ENCODE measurements at regions not wholly inside any gene's neighbourhood (a gene's known extent, or its start where the extent isn't known, plus 50 kb on each side); places are given as distances from the start of the nearest gene placed in this dataset.
A peak's percentile ranks its signal among the peaks of the same experiment; 100 is the strongest.

DNA sequence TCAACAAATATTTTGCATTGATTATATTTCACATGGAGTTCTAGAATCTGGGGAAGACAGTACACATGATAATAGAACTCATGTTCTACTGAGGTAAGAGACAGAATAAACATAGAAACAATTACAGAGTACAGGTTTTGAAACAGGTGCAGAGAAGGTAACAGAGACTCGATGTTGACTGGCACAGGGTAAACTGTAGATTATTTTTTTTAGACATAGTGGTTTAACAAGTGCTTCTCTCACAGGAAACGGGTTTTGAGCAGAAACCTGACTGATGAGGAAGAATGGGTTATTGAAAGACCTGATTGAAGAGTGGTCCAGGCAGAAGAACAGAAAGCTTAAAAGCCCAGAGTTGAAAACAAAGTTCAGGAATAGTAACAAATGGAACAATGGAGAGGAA lies 1002.5 kb upstream of the FAM98A start:
- Histone ChIP-seq H3K4me3 (ENCODE audit: low read depth, low read length) (no peak overlapping the region), H3K27me3 (ENCODE audit: control insufficient read depth, insufficient read depth, low read length) (no peaks in the 10 kb centered on the region), H3K36me3 (ENCODE audit: control insufficient read depth, insufficient read depth, low read length) (no peaks in the 10 kb centered on the region), H3K4me1 (ENCODE audit: control insufficient read depth, insufficient read depth, low read length, poor library complexity, severe bottlenecking) (no peaks in the 10 kb centered on the region), H3K9me3 (ENCODE audit: control insufficient read depth in 2 of 2, low read length in 2 of 2) (peaks cover 4 to 5% of the 10 kb centered on the region in 2 experiments), H3K27ac (ENCODE audit: insufficient read depth, low read length, poor library complexity, severe bottlenecking) (no peak overlapping the region)
- no peaks in the 10 kb centered on the region for H3K27me3 Mint-ChIP-seq
- H3K27ac Mint-ChIP-seq: no peak overlapping the region
- ATAC-seq (ENCODE audit: low read depth in 2 of 2): no peak
- H3K4me3 Mint-ChIP-seq: peak overlapping the region in 1 of 4 donors; percentile 81
- H3K36me3 Mint-ChIP-seq: no peaks in the 10 kb centered on the region
- H3K9me3 Mint-ChIP-seq: peaks cover 0 to 20% (median 4%) of the 10 kb centered on the region in 7 donors
- H3K4me1 Mint-ChIP-seq: no peaks in the 10 kb centered on the region
- DNase-seq: no peak

DNA sequence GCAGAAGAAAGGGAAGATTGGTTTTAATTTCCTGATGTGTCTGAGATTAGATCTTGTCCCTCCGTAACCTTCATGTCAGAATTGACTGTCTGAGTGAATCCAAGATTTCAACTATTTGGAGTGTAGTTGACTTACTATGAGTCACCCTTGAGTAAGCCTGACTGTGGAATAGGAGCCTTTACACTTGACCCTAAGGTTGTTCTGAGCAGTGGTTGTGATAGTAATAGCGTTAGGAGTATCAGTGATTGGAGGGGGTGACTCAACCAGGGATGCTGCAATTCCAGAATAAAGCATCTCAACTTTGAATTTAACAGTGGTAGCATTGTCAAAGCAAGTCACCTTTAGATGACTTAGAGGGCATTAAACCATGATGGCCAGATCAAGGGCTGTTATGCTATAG lies 979.5 kb upstream of the FAM98A start:
- Mint-ChIP-seq H3K36me3 (no peaks in the 10 kb centered on the region), H3K4me1 (no peaks in the 10 kb centered on the region), H3K27me3 (no peaks in the 10 kb centered on the region), H3K4me3 (no peak overlapping the region), H3K27ac (no peak overlapping the region), H3K9me3 (peaks cover 0 to 15% (median 1%) of the 10 kb centered on the region in 7 donors)
- Histone ChIP-seq H3K4me3 (ENCODE audit: low read depth, low read length) (no peak overlapping the region), H3K9me3 (ENCODE audit: control insufficient read depth in 2 of 2, low read length in 2 of 2) (no peaks in the 10 kb centered on the region), H3K36me3 (ENCODE audit: control insufficient read depth, insufficient read depth, low read length) (no peaks in the 10 kb centered on the region), H3K27ac (ENCODE audit: insufficient read depth, low read length, poor library complexity, severe bottlenecking) (no peak overlapping the region), H3K27me3 (ENCODE audit: control insufficient read depth, insufficient read depth, low read length) (no peaks in the 10 kb centered on the region), H3K4me1 (ENCODE audit: control insufficient read depth, insufficient read depth, low read length, poor library complexity, severe bottlenecking) (no peaks in the 10 kb centered on the region)
- DNase-seq (no peak), ATAC-seq (ENCODE audit: low read depth in 2 of 2) (no peak)

DNA sequence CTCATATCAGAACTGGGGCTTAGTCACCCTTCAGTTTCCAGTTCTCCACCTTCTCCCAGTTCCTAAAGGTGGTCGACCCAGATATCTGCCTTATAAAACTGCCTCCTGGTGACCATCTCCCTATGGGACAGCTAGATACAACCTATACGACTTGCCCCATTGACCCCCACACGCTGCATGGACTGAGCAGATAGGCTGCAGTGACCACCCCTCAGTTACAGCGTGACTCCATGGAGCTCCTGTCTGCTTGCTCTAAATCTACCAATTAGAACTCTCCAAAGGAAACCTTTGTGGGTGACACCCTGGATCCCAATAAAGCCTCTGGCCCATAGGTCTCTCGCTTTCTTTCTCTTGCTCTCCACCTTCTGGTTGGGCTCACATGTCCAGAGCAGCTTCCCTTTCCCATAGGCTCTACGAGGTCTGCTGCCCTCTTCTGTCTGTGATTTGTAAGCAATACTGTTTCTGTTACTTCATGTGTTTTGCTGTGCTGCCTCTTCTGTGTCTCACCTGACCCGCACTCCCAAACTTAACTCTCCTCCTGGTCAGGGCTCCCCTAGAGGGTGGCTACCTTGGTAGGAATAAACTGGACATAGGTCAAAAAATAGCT lies 971.3 kb upstream of the FAM98A start:
- Mint-ChIP-seq H3K4me3 (no peak overlapping the region), H3K4me1 (no peaks in the 10 kb centered on the region), H3K27me3 (no peaks in the 10 kb centered on the region), H3K27ac (no peak overlapping the region), H3K36me3 (no peaks in the 10 kb centered on the region), H3K9me3 (peaks cover 0 to 8% (median 0%) of the 10 kb centered on the region in 7 donors)
- DNase-seq (no peak), ATAC-seq (ENCODE audit: low read depth in 2 of 2) (no peak)
- Histone ChIP-seq H3K36me3 (ENCODE audit: control insufficient read depth, insufficient read depth, low read length) (no peaks in the 10 kb centered on the region), H3K27ac (ENCODE audit: insufficient read depth, low read length, poor library complexity, severe bottlenecking) (no peak overlapping the region), H3K27me3 (ENCODE audit: control insufficient read depth, insufficient read depth, low read length) (no peaks in the 10 kb centered on the region), H3K4me1 (ENCODE audit: control insufficient read depth, insufficient read depth, low read length, poor library complexity, severe bottlenecking) (no peaks in the 10 kb centered on the region), H3K9me3 (ENCODE audit: control insufficient read depth in 2 of 2, low read length in 2 of 2) (peaks cover 0 to 3% of the 10 kb centered on the region in 2 experiments), H3K4me3 (ENCODE audit: low read depth, low read length) (no peak overlapping the region)

DNA sequence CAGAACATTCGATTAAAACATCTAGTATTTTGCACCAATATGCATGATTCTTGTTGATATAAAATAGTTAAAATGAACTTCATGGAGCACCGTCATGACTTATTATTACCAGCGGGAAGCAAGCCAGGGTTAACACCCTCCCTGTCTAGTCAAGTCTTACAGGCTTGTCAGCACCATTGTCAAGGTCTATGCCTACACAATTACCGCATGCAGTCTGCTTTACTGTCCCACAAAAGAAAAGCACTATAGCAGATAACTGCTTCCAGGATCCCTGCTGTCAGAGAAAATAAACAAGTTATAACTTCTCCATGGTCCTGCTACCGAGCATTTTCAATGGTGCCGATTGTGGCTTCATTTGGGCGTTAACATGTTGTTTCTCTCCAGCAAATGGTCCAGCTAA lies 968.0 kb upstream of the FAM98A start:
- no peak for DNase-seq
- no peaks in the 10 kb centered on the region for H3K27me3 ChIP-seq (ENCODE audit: control insufficient read depth, insufficient read depth, low read length)
- Mint-ChIP-seq H3K27ac (no peak overlapping the region), H3K27me3 (no peaks in the 10 kb centered on the region), H3K9me3 (peaks cover 0 to 12% (median 2%) of the 10 kb centered on the region in 7 donors), H3K4me1 (no peaks in the 10 kb centered on the region), H3K36me3 (no peaks in the 10 kb centered on the region), H3K4me3 (no peak overlapping the region)
- no peak for ATAC-seq (ENCODE audit: low read depth in 2 of 2)
- H3K27ac ChIP-seq (ENCODE audit: insufficient read depth, low read length, poor library complexity, severe bottlenecking): no peak overlapping the region
- no peak overlapping the region for H3K4me3 ChIP-seq (ENCODE audit: low read depth, low read length)
- peaks cover 0 to 3% of the 10 kb centered on the region in 2 experiments for H3K9me3 ChIP-seq (ENCODE audit: control insufficient read depth in 2 of 2, low read length in 2 of 2)
- no peaks in the 10 kb centered on the region for H3K4me1 ChIP-seq (ENCODE audit: control insufficient read depth, insufficient read depth, low read length, poor library complexity, severe bottlenecking)
- no peaks in the 10 kb centered on the region for H3K36me3 ChIP-seq (ENCODE audit: control insufficient read depth, insufficient read depth, low read length)

DNA sequence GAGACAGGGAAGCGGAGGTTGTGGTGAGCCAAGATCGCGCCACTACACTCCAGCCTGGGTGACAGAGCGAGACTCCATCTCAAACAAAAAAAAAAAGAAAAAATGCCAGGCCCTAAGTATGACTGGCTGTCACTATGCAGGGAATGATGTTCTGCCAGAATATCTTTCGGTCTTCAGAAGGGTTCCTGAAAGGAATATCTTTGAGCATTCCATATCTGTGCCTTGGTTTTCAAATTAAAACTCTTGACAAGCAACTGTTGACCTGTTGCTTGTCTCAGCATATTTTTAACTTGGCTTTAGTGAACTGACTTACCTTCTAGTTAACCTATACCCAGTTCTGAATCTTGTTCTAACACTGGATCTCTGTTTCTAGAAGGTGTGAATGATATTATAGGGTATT lies 953.2 kb upstream of the FAM98A start:
- no peak for DNase-seq
- Mint-ChIP-seq H3K4me3 (no peak overlapping the region), H3K4me1 (no peaks in the 10 kb centered on the region), H3K27me3 (peaks cover 4% of the 10 kb centered on the region), H3K36me3 (no peaks in the 10 kb centered on the region), H3K9me3 (peaks cover 1 to 21% (median 6%) of the 10 kb centered on the region in 7 donors), H3K27ac (no peak overlapping the region)
- Histone ChIP-seq H3K4me1 (ENCODE audit: control insufficient read depth, insufficient read depth, low read length, poor library complexity, severe bottlenecking) (no peaks in the 10 kb centered on the region), H3K27me3 (ENCODE audit: control insufficient read depth, insufficient read depth, low read length) (no peaks in the 10 kb centered on the region), H3K9me3 (ENCODE audit: control insufficient read depth in 2 of 2, low read length in 2 of 2) (peaks cover 0 to 2% of the 10 kb centered on the region in 2 experiments), H3K27ac (ENCODE audit: insufficient read depth, low read length, poor library complexity, severe bottlenecking) (no peak overlapping the region), H3K36me3 (ENCODE audit: control insufficient read depth, insufficient read depth, low read length) (no peaks in the 10 kb centered on the region), H3K4me3 (ENCODE audit: low read depth, low read length) (no peak overlapping the region)
- ATAC-seq (ENCODE audit: low read depth in 2 of 2): no peak

DNA sequence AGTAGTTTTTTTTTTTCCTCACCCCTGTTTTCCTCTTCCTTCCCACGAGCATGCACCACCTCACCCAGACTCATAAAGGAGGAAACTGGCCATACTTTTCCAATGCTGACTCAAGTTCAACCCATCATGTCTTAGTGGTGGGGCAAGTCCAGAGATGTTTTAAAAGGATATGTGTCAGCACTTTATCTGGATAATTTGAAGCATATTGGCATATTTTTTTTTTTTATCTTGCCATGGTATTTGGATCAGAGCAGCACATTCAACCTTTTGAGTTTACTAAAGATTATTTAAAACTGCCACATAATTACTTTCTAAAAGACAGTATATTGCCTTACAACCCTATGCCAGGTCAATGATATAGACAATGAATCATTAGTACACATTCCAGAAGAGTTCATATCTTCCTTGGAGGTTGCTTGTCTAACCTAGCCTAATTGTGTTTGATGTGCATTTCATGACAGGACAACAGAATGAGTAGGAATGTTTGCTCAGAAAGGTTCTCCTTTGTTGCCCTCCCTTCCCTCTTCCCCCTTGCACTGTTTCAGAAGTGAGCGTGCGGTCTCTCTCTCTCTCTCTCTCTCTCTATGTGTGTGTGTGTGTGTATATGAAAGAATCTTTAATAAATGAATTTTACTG lies 950.7 kb upstream of the FAM98A start:
- H3K4me3 Mint-ChIP-seq: no peak overlapping the region
- H3K27ac Mint-ChIP-seq: no peak overlapping the region
- H3K9me3 Mint-ChIP-seq: peaks cover 1 to 21% (median 9%) of the 10 kb centered on the region in 7 donors
- Histone ChIP-seq H3K4me3 (ENCODE audit: low read depth, low read length) (no peak overlapping the region), H3K9me3 (ENCODE audit: control insufficient read depth in 2 of 2, low read length in 2 of 2) (peaks cover 2 to 10% of the 10 kb centered on the region in 2 experiments), H3K36me3 (ENCODE audit: control insufficient read depth, insufficient read depth, low read length) (no peaks in the 10 kb centered on the region), H3K4me1 (ENCODE audit: control insufficient read depth, insufficient read depth, low read length, poor library complexity, severe bottlenecking) (no peaks in the 10 kb centered on the region), H3K27me3 (ENCODE audit: control insufficient read depth, insufficient read depth, low read length) (no peaks in the 10 kb centered on the region), H3K27ac (ENCODE audit: insufficient read depth, low read length, poor library complexity, severe bottlenecking) (no peak overlapping the region)
- H3K36me3 Mint-ChIP-seq: no peaks in the 10 kb centered on the region
- no peak for DNase-seq
- H3K4me1 Mint-ChIP-seq: no peaks in the 10 kb centered on the region
- ATAC-seq (ENCODE audit: low read depth in 2 of 2): no peak
- peaks cover 4% of the 10 kb centered on the region for H3K27me3 Mint-ChIP-seq

DNA sequence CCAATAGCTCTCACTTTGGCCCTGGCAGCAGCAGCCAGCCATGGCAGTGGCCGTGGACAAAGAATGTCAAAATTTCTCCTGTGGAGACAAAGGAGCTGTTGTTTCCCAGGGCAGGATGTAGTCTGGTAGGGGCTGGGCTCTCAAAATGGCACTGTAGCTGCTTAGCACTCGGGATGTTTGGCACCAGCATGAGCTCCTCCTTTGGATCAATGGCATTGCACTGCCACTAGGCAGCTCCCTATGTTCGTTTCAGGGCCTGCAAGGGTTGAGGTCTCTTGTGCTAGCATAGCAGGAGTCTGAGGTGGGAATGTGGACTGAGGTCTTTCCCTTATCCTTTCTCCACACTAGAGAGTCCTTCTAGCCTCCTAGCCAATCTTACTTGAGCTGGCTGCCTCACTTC lies 948.8 kb upstream of the FAM98A start:
- Mint-ChIP-seq H3K27me3 (no peaks in the 10 kb centered on the region), H3K4me1 (no peaks in the 10 kb centered on the region), H3K4me3 (no peak overlapping the region), H3K36me3 (no peaks in the 10 kb centered on the region), H3K9me3 (peaks cover 1 to 23% (median 8%) of the 10 kb centered on the region in 7 donors), H3K27ac (no peak overlapping the region)
- H3K9me3 ChIP-seq (ENCODE audit: control insufficient read depth in 2 of 2, low read length in 2 of 2): peaks cover 2 to 11% of the 10 kb centered on the region in 2 experiments
- H3K27ac ChIP-seq (ENCODE audit: insufficient read depth, low read length, poor library complexity, severe bottlenecking): no peak overlapping the region
- no peak overlapping the region for H3K4me3 ChIP-seq (ENCODE audit: low read depth, low read length)
- no peaks in the 10 kb centered on the region for H3K36me3 ChIP-seq (ENCODE audit: control insufficient read depth, insufficient read depth, low read length)
- H3K27me3 ChIP-seq (ENCODE audit: control insufficient read depth, insufficient read depth, low read length): no peaks in the 10 kb centered on the region
- H3K4me1 ChIP-seq (ENCODE audit: control insufficient read depth, insufficient read depth, low read length, poor library complexity, severe bottlenecking): no peaks in the 10 kb centered on the region
- no peak for DNase-seq
- no peak for ATAC-seq (ENCODE audit: low read depth in 2 of 2)

DNA sequence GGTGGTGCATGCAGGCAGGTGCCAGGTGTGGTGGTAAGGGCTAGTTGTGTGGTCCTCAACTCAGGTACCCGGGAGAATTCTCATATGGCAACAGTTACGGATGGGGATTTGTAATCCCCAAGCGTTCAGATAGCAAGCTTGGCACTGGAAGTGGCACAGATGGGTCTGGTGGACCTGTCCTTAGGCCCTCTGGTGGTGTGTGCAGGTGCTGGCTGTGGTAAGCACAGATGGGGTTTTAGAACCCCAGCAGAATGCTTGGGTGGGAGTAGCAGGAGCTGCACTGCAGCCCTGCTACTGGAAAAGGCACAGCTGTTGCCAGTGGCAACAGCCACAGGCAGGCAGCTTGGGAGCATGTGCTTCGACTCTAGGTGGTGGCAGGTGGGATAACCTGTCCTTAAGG lies 948.2 kb upstream of the FAM98A start:
- peaks cover 1 to 26% (median 13%) of the 10 kb centered on the region in 7 donors for H3K9me3 Mint-ChIP-seq

More for the DNA sequence above, 948.2 kb upstream of the FAM98A start:
- peaks cover 2 to 11% of the 10 kb centered on the region in 2 experiments for H3K9me3 ChIP-seq (ENCODE audit: control insufficient read depth in 2 of 2, low read length in 2 of 2)
- no peaks in the 10 kb centered on the region for H3K36me3 ChIP-seq (ENCODE audit: control insufficient read depth, insufficient read depth, low read length)
- no peak overlapping the region for H3K4me3 Mint-ChIP-seq
- H3K27me3 Mint-ChIP-seq: no peaks in the 10 kb centered on the region
- H3K27me3 ChIP-seq (ENCODE audit: control insufficient read depth, insufficient read depth, low read length): no peaks in the 10 kb centered on the region
- no peaks in the 10 kb centered on the region for H3K36me3 Mint-ChIP-seq
- H3K27ac ChIP-seq (ENCODE audit: insufficient read depth, low read length, poor library complexity, severe bottlenecking): no peak overlapping the region
- ATAC-seq (ENCODE audit: low read depth in 2 of 2) (no peak), DNase-seq (no peak)
- H3K4me1 ChIP-seq (ENCODE audit: control insufficient read depth, insufficient read depth, low read length, poor library complexity, severe bottlenecking): no peaks in the 10 kb centered on the region
- no peak overlapping the region for H3K27ac Mint-ChIP-seq
- no peaks in the 10 kb centered on the region for H3K4me1 Mint-ChIP-seq
- H3K4me3 ChIP-seq (ENCODE audit: low read depth, low read length): no peak overlapping the region

Measured in CD4-positive, CD25-positive, alpha-beta regulatory T cell (primary cell).